Uterus (tissue), 3 donors: ENCODE measurements at regions not wholly inside any gene's neighbourhood (a gene's known extent, or its start where the extent isn't known, plus 50 kb on each side); places are given as distances from the start of the nearest gene placed in this dataset.

Source experiments
- DNase-seq, 2 donors: peaks; one replicate each; pipeline ENCODE4 v3.0.0-alpha.2; 2019 to 2020
- H3K27ac ChIP-seq, 2 donors: fragments of 200-600 bp; sonication (generic); 1 replicate in 1 of 2; 2 replicates in 1 of 2; pipeline ENCODE4 v1.5.1; 2016 to 2018
- H3K27me3 ChIP-seq, 2 donors: fragments of 200-600 bp; sonication (generic); one replicate each; pipeline ENCODE4 v1.5.1; 2018 to 2019; ENCODE audit warnings: control low read depth in 1 of 2
- H3K36me3 ChIP-seq, 2 donors: fragments of 200-600 bp; sonication (generic); one replicate each; pipeline ENCODE4 v1.5.1; 2019; ENCODE audit warnings: control low read depth in 1 of 2
- H3K4me1 ChIP-seq, 2 donors: fragments of 200-600 bp; sonication (generic); one replicate each; pipeline ENCODE4 v1.5.1; 2018 to 2019; ENCODE audit warnings: control low read depth in 1 of 2
- H3K4me3 ChIP-seq, 2 donors: fragments of 200-600 bp; sonication (generic); 1 replicate in 1 of 2; 2 replicates in 1 of 2; pipeline ENCODE4 v1.5.1; 2018 to 2019; ENCODE audit warnings: mild to moderate bottlenecking in 1 of 2
- H3K9me3 ChIP-seq, 2 donors: fragments of 200-600 bp; sonication (generic); one replicate each; pipeline ENCODE4 v1.5.1; 2019; ENCODE audit warnings: control low read depth in 1 of 2
- CTCF ChIP-seq, 4 experiments: fragments of 200-600 bp in 2 of 4; fragments of 450-650 bp in 2 of 4; sonication (generic) in 2 of 4; IDR thresholded peaks; one replicate each; pipeline ENCODE4 v1.5.1; 2016 to 2019; ENCODE audit warnings: antibody characterized with exemption in 4 of 4, mild to moderate bottlenecking in 2 of 4, moderate library complexity in 1 of 4
- POLR2A ChIP-seq, 2 donors: fragments of 450-650 bp; IDR thresholded peaks; one replicate each; pipeline ENCODE4 v1.6.1; 2016; ENCODE audit warnings: antibody characterized with exemption in 2 of 2, mild to moderate bottlenecking in 1 of 2, moderate library complexity in 1 of 2
- intact Hi-C: fragments of 100-400 bp; cut with DNase I; formaldehyde crosslinking; loops from one replicate; pipeline ENCODE4 v1.15.1; 2023; ENCODE audit warnings: low total_unique reads
- donor health status: DM: yes; HTN: yes; CAD: no.

- TF ChIP-seq POLR2A (IDR thresholded peaks at IDR 0.05) (no peak), CTCF (IDR thresholded peaks at IDR 0.05) (no peak)
- Histone ChIP-seq H3K27me3 (no peaks in the 10 kb centered on the region), H3K9me3 (no peaks in the 10 kb centered on the region), H3K27ac (no peak overlapping the region), H3K4me3 (no peak overlapping the region), H3K4me1 (no peaks in the 10 kb centered on the region), H3K36me3 (no peaks in the 10 kb centered on the region)
- intact Hi-C loops: no loop called here
- no peak for DNase-seq
These were observed 466.3 kb upstream of the ACTRT1 start for GRCh38 chrX:128518508-128518907.

GRCh38 chrX:128517691-128518090 lies 465.5 kb upstream of the ACTRT1 start:
- Histone ChIP-seq H3K27me3 (no peaks in the 10 kb centered on the region), H3K36me3 (no peaks in the 10 kb centered on the region), H3K4me3 (no peak overlapping the region), H3K9me3 (no peaks in the 10 kb centered on the region), H3K4me1 (no peaks in the 10 kb centered on the region), H3K27ac (no peak overlapping the region)
- TF ChIP-seq CTCF (IDR thresholded peaks at IDR 0.05): no peak
- TF ChIP-seq POLR2A (IDR thresholded peaks at IDR 0.05): no peak
- intact Hi-C loops: no loop called here
- DNase-seq: no peak

- no peak for DNase-seq
- no peaks in the 10 kb centered on the region for H3K36me3 ChIP-seq
- no peak overlapping the region for H3K27ac ChIP-seq
- H3K4me1 ChIP-seq: no peaks in the 10 kb centered on the region
- H3K4me3 ChIP-seq: no peak overlapping the region
- no peaks in the 10 kb centered on the region for H3K9me3 ChIP-seq
- H3K27me3 ChIP-seq: no peaks in the 10 kb centered on the region
- intact Hi-C loops: no loop called here
- TF ChIP-seq POLR2A (IDR thresholded peaks at IDR 0.05) (no peak), CTCF (IDR thresholded peaks at IDR 0.05) (no peak)
These were observed 452.3 kb upstream of the ACTRT1 start for GRCh38 chrX:128504496-128504895.

- DNase-seq: no peak
- H3K36me3 ChIP-seq: no peaks in the 10 kb centered on the region
- H3K4me1 ChIP-seq: no peaks in the 10 kb centered on the region
- no peak for TF ChIP-seq CTCF (IDR thresholded peaks at IDR 0.05)
- no peak for TF ChIP-seq POLR2A (IDR thresholded peaks at IDR 0.05)
- no peaks in the 10 kb centered on the region for H3K9me3 ChIP-seq
- H3K4me3 ChIP-seq: no peak overlapping the region
- no peaks in the 10 kb centered on the region for H3K27me3 ChIP-seq
- H3K27ac ChIP-seq: no peak overlapping the region
- intact Hi-C loops: no loop called here
These were observed 411.9 kb upstream of the ACTRT1 start for GRCh38 chrX:128464116-128464515.

DNA sequence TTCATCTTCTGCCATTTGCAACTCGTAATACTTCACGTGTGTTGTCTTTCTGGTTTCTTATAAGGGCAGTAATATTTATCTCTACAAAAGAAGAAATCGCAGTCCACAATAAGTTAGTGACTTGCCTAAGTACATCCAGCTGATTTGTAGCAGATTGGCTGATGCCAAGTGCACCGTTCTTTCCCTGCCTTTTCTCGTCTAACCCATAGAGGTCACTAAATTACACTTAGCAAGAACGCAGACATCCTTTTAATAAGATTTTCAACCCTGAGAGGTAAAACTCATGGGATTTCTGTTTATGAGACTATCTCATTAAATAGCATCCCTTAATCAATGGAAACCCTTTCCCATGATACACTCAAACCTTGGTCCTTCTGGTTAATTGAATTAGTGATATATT lies 408.6 kb upstream of the ACTRT1 start:
- no peaks in the 10 kb centered on the region for H3K9me3 ChIP-seq
- TF ChIP-seq CTCF (IDR thresholded peaks at IDR 0.05) (no peak), POLR2A (IDR thresholded peaks at IDR 0.05) (no peak)
- no peak overlapping the region for H3K27ac ChIP-seq
- no peaks in the 10 kb centered on the region for H3K4me1 ChIP-seq
- H3K36me3 ChIP-seq: no peaks in the 10 kb centered on the region
- no peak overlapping the region for H3K4me3 ChIP-seq
- no peak for DNase-seq
- intact Hi-C loops: no loop called here
- H3K27me3 ChIP-seq: no peaks in the 10 kb centered on the region
